UCSD-AML1 (cell line): ENCODE measurements at regions not wholly inside any gene's neighbourhood (a gene's known extent, or its start where the extent isn't known, plus 50 kb on each side); places are given as distances from the start of the nearest gene placed in this dataset.
"Not testable (repeated sequence)": the region's sequence is repeated elsewhere in the genome, so short reads cannot be mapped to it uniquely, and the experiment has no call there.

Experiments
- DNase-seq: peaks from one replicate; lab custom pipeline; 2025; ENCODE audit not compliant: unreplicated experiment; lab: John Stamatoyannopoulos, UW

DNA sequence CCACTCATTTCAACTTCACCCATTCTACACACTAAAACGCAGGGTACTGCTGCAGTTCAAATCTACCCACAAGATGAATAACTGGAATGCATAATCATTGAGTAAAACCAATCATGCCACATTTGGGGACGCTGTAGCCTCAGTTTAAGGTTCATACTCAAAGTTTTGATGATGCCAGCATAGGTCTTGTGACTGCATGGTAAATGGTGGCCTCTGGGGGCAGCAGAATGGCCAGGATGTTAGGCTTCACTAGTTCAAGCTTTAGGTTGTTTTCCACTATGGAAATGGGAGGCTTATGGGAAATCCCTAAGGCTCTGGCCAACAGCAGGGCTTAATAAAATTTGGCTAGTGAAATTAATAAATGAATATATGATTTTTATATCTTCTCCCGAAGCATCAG, 104.3 kb upstream of the TSC22D2 start:
- peak; percentile 9 for DNase-seq

DNA sequence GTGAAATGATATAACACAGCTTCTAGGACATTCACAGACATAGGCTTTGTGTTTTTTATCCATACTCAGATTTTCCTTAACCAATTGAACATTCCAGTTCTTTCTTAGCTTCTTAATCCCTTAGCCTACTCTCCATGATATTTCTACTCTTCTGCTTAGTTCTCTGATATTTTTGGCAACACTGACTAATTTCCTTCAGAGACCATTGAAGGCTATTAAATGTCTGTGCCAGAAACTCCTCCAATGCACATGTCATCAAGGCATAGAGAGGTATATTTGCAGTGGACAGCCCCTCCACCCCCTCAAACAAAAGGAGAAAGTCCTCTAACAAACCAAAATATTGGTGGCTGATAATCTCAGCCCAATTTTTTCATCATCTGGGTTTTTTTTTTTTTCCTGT, 105.9 kb upstream of the TSC22D2 start:
- no peak for DNase-seq

DNA sequence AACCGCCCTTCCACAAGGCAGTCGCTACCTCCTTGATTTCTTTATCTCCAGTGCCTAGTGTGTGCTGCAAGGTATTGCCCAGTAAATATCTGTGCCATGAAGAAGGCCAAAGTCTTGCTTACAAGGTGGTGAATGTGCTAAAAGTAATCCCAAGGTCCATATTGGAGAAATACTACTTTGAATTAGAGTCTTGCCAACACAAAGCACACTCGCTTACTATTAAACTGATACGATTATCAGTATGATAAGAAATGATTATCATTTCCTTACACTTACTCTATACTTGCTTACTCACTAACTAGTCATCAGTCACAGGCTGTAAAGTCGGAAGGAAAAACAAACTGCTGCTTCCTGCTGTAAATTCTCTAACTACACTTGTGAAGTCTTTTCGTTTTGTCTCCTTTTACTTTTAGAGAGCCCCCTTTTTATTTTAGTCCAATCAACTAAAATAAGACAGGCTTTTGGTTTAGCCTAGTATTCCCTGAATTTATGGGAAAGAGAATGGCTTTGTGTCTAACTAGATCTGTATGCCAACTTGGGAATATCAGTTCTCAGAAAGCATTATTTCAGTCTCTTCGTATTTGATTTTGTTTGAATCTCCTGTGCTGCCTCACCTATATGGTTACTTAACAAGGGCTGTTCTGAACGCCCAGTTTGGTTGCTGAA, 107.1 kb upstream of the TSC22D2 start:
- DNase-seq: no peak

GRCh38 chr3:150300388-150300787, 107.7 kb upstream of the TSC22D2 start:
- no peak for DNase-seq

- no peak for DNase-seq
These were observed 108.9 kb upstream of the TSC22D2 start for GRCh38 chr3:150299201-150299600.

GRCh38 chr3:150296966-150297365, 111.1 kb upstream of the TSC22D2 start:
- DNase-seq: no peak

DNA sequence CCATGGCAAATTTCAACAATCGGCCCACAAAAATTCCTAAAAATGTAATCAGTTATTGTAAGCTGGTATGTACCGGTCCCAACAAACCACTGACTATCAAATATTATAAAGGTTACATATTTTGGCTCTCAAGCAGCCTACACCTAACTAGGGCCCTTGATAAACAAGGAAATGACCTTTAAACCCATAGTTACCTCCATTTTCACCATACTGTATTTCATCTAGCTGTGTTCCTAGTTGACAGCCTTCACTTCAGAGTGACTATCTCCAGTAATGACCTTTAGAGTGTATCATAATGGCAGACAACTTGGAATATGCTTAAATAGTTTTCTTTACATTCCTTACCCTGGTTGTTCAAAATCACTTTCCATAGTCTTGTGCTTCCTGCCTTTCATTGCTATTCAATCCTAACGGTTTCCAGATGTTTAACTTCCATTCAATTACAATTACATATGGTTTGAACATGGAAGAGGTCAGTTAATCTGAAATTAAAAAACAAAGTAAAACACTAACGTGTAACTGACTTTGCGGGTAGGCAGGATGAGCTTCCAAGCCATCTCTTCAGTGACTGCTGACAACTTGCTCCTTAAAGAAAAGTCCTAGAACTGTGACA, 111.9 kb upstream of the TSC22D2 start:
- DNase-seq: no peak

DNA sequence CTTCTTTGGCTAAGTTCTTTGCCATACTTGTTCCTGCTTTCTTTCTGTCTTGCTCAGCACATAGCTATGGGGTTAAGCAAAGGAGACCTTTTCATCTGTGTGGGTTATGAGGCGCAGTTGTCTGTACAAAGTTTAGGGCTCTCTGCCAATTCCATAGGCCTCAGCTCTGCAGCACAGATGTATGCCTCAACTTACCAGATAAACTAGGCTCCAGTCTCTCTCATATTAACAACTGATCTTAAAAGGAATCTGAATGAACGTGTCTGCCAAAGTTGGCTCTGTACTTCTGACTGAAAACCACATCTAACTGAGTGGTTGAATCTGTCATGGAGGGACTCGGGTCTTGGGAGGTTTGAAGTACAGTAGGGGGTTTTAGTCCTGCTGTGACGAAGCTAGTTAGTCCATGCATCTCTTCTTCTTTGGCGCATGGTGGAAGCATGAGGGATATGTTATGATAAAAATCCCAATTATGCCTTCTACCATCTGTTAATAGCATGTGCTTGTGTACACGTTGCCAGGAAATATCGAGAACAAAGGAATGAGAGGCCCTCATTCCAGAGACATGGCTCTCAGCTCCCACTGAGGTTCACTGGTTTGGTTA, 114.6 kb upstream of the TSC22D2 start:
- DNase-seq: no peak

DNA sequence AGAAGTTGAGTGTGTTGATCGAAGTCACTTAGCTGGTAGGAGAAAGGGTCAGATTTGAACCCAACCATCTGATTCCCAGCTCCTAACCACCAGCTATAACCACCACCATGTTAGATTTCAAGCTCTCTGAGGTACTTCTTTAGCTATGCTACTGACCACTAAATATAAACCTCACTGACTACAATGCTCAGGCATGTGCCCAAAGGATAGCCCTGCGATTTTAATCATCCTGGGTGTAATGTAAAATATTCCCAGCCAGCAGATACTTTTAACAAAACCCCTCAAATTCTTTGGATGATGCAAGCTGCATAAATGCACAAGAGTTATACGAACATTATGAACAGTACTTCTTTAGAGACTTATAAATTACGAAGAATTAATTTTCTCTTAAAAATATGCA, 115.2 kb upstream of the TSC22D2 start:
- no peak for DNase-seq

DNA sequence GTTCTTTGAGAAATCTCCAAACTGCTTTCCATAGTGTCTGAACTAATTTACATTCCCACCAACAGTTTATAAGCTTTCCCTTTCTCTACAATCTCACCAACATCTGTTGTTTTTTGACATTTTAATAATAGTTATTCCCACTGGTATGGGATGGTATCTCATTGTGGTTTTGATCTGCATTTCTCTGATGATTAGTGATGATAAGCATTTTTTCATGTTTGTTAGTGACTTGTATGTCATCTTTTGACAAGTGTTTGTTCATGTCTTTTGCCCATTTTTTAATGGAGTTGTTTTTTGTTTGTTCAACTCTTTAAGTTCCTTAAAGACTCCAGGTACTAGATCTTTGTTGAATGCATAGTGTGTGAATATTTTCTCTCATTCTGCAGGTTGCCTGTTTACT, 116.6 kb upstream of the TSC22D2 start:
- DNase-seq: no peak

- DNase-seq: no peak
These were observed 121.5 kb upstream of the TSC22D2 start for GRCh38 chr3:150286390-150287147.

GRCh38 chr3:150285601-150286000, 122.5 kb upstream of the TSC22D2 start:
- no peak for DNase-seq

DNA sequence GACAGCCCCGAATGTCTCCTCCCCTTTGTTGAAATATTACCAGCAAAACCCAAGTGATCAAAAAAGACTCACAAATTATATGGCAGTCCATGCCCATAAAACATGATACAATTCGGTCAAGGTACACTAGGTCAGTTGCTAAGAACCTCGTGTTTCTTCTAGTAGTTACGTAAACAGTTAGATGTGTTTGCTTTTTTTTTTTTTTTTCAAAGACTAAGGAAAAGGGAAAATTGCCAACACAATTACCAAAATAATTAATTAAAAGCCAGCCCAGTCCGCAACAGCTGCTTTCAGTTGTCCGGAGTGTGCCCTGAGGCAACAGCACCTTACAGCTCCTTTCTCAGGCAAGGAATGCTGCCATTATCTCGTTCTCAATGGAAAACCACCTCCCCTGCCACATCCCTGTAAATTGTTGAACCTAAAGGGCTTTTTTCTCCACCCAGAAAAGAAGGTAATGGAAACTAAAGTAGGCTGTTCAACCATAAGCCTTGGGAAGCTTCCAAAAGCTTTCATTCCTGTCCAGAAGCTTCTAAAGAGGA, 129.2 kb upstream of the TSC22D2 start:
- DNase-seq: no peak

- DNase-seq: no peak
These were observed 129.9 kb upstream of the TSC22D2 start for GRCh38 chr3:150278195-150278594.

DNA sequence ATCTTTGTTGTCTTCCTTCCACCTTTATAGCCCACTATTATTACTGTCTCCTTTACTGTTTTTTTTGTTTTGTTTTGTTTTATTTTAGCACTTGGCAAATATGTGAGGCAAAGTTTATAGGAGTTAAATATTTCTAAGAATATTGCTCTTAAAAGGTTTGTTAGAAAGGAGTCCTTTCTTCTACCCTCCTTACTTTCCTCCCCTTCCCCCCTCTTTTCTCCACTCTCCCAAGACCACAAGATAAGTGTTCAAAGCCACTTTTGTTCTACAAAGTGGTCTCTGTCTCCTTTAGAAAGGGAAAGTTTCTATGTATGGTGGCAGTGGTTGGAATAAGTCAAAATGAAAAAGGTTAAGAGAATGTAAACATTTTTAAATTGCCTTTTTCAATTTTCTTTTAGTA, 130.7 kb upstream of the TSC22D2 start:
- DNase-seq: no peak

DNA sequence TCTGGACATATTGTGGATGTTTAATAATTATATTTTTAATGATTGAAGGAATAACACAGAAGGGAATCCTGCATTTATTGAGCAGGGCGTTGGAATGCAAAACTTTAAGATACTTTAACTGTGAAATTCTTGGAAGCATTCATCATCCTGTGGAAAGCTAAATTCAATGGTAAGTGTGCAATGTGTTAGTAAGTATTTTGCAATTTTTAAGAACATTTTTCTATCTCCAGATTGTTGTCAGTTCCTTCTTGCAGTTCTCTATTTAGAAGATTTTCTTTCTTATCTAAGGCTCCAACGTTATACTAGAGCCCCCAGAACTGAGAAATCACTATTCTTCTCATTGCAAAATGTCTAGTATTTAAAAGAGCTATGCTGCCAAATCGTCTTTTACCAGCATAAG, 132.2 kb upstream of the TSC22D2 start:
- no peak for DNase-seq

DNA sequence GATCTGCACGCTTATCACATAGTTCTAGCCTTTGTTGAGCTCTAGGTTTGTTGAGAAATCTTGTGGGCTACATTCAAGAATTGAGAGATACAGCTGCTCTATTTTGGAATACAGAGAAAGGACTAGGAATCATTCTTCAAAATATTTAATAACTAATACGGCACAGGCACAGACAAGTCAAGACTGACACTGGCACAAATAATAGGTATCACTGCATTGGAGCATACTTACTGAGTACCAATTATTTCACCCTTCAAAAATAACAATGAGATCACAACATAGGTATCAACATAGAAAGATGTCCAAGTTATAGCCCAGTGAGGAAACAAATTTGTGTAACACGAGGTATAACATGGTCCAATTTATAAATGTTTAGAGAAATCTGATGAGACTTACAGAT, 133.7 kb upstream of the TSC22D2 start:
- no peak for DNase-seq

DNA sequence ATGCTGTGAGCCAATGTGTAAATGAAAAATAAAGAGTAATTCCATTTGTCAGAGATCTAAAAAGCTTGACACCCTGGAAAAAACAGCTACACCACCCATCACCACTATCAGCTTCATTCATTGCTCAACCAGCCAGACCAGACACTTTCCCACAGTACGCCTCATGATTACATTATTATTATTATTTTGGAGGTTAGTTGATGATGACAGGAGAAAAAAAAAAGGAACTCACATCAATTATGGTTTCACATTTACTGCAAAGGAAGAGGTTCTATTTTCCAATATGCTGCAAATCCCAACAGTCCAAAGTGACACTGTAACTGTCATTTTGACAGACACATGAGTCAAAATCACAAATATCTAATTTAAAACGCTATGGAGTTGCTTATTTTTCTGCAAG, 134.7 kb upstream of the TSC22D2 start:
- no peak for DNase-seq

GRCh38 chr3:150271591-150271960, 136.5 kb upstream of the TSC22D2 start:
- no peak for DNase-seq

- no peak for DNase-seq
These were observed 137.1 kb upstream of the TSC22D2 start for GRCh38 chr3:150270883-150271590.

- DNase-seq: not testable (repeated sequence)
These were observed 137.7 kb upstream of the TSC22D2 start for GRCh38 chr3:150270444-150270843.
